NCI-H69 (cell line): ENCODE measurements at regions not wholly inside any gene's neighbourhood (a gene's known extent, or its start where the extent isn't known, plus 50 kb on each side); places are given as distances from the start of the nearest gene placed in this dataset.

Source experiments
- DNase-seq: peaks from one replicate; lab custom pipeline; 2025; lab: John Stamatoyannopoulos, UW

GRCh38 chr4:12178614-12179610 is 750.2 kb upstream of the HS3ST1 start:
- no peak for DNase-seq

- DNase-seq = no peak
Measured at GRCh38 chr4:12177416-12177815, 748.7 kb upstream of the HS3ST1 start.

GRCh38 chr4:12173496-12173895 is 744.8 kb upstream of the HS3ST1 start:
- no peak for DNase-seq

- DNase-seq = no peak
Measured at GRCh38 chr4:12172198-12172973, 743.7 kb upstream of the HS3ST1 start.

GRCh38 chr4:12170308-12170707 is 741.6 kb upstream of the HS3ST1 start:
- DNase-seq = no peak

GRCh38 chr4:12165616-12166015 is 736.9 kb upstream of the HS3ST1 start:
- DNase-seq = no peak

GRCh38 chr4:12146339-12146738 is 717.6 kb upstream of the HS3ST1 start:
- no peak for DNase-seq

- no peak for DNase-seq
Measured at GRCh38 chr4:12145768-12146167, 717.1 kb upstream of the HS3ST1 start.

- no peak for DNase-seq
Measured at GRCh38 chr4:12145106-12145505, 716.4 kb upstream of the HS3ST1 start.

GRCh38 chr4:12144051-12144450 is 715.4 kb upstream of the HS3ST1 start:
- no peak for DNase-seq

- no peak for DNase-seq
Measured at GRCh38 chr4:12140864-12141263, 712.2 kb upstream of the HS3ST1 start.

- DNase-seq = no peak
Measured at GRCh38 chr4:12139296-12139695, 710.6 kb upstream of the HS3ST1 start.

GRCh38 chr4:12138488-12138887 is 709.8 kb upstream of the HS3ST1 start:
- DNase-seq = no peak

GRCh38 chr4:12137575-12137974 is 708.9 kb upstream of the HS3ST1 start:
- DNase-seq = peak; percentile 9

GRCh38 chr4:12126474-12126873 is 697.8 kb upstream of the HS3ST1 start:
- no peak for DNase-seq

- no peak for DNase-seq
Measured at GRCh38 chr4:12124138-12124537, 695.4 kb upstream of the HS3ST1 start.

- DNase-seq = no peak
Measured at GRCh38 chr4:12123707-12124106, 695.0 kb upstream of the HS3ST1 start.

GRCh38 chr4:12122316-12122715 is 693.6 kb upstream of the HS3ST1 start:
- DNase-seq = no peak

- DNase-seq = no peak
Measured at GRCh38 chr4:12120968-12121367, 692.3 kb upstream of the HS3ST1 start.

GRCh38 chr4:12118651-12119213 is 690.0 kb upstream of the HS3ST1 start:
- DNase-seq = no peak

- DNase-seq = no peak
Measured at GRCh38 chr4:12116009-12116552, 687.4 kb upstream of the HS3ST1 start.

GRCh38 chr4:12110627-12111026 is 681.9 kb upstream of the HS3ST1 start:
- DNase-seq = no peak
